Colonic mucosa (tissue), 4 donors: ENCODE measurements at regions not wholly inside any gene's neighbourhood (a gene's known extent, or its start where the extent isn't known, plus 50 kb on each side); places are given as distances from the start of the nearest gene placed in this dataset.

Source experiments
- DNase-seq: peaks from one replicate; pipeline ENCODE4 v3.0.0-alpha.2; 2020
- H3K27ac ChIP-seq: fragments of 200-600 bp; one replicate; pipeline ENCODE4 v1.8.0; 2021
- H3K27me3 ChIP-seq: fragments of 200-600 bp; one replicate; pipeline ENCODE4 v1.8.0; 2021
- H3K36me3 ChIP-seq: fragments of 200-600 bp; one replicate; pipeline ENCODE4 v1.8.0; 2021
- H3K4me1 ChIP-seq: fragments of 200-600 bp; one replicate; pipeline ENCODE4 v1.8.0; 2021; ENCODE audit warnings: mild to moderate bottlenecking
- H3K4me3 ChIP-seq: fragments of 200-600 bp; one replicate; pipeline ENCODE4 v1.8.0; 2021
- H3K9ac ChIP-seq, 2 donors: one replicate each; pipeline ENCODE4 v1.7.0; 2013; ENCODE audit warnings: control low read depth in 2 of 2, low read depth in 2 of 2, low read length in 2 of 2
- H3K9me3 ChIP-seq: fragments of 200-600 bp; one replicate; pipeline ENCODE4 v1.8.0; 2021
- CTCF ChIP-seq: fragments of 200-600 bp; IDR thresholded peaks from one replicate; pipeline ENCODE4 v1.8.0; 2022; ENCODE audit warnings: antibody characterized with exemption, mild to moderate bottlenecking
- intact Hi-C: fragments of 100-400 bp; cut with DNase I; formaldehyde crosslinking; loops from one replicate; pipeline ENCODE4 v1.14.1; 2022
- donor health status: healthy.
- donor health status: DM: no; HTN: no; CAD: no.
- donor health status: DM: no; HTN: no; CAD: no.

- H3K9me3 ChIP-seq = no peaks in the 10 kb centered on the region
- H3K27me3 ChIP-seq = no peaks in the 10 kb centered on the region
- peak overlapping the region; percentile 42 for H3K27ac ChIP-seq
- no peak for DNase-seq
- no peak overlapping the region for H3K4me3 ChIP-seq
- no peak for TF ChIP-seq CTCF
- intact Hi-C loops = no loop called here
- H3K36me3 ChIP-seq = no peaks in the 10 kb centered on the region
- H3K4me1 ChIP-seq = peaks cover 8% of the 10 kb centered on the region
- H3K9ac ChIP-seq = no peak overlapping the region
Measured at GRCh38 chr15:62874959-62875625, 167.5 kb upstream of the TPM1 start.

- DNase-seq = no peak
- H3K9me3 ChIP-seq = no peaks in the 10 kb centered on the region
- intact Hi-C loops = no loop called here
- no peak for TF ChIP-seq CTCF
- H3K27ac ChIP-seq = no peak overlapping the region
- H3K36me3 ChIP-seq = no peaks in the 10 kb centered on the region
- peaks cover 8% of the 10 kb centered on the region for H3K4me1 ChIP-seq
- no peaks in the 10 kb centered on the region for H3K27me3 ChIP-seq
- no peak overlapping the region for H3K9ac ChIP-seq
- no peak overlapping the region for H3K4me3 ChIP-seq
Measured at GRCh38 chr15:62875626-62876021, 166.9 kb upstream of the TPM1 start.

- intact Hi-C loops = no loop called here
Measured at GRCh38 chr15:62877276-62877857, 165.2 kb upstream of the TPM1 start.

GRCh38 chr15:62878070-62878469, 164.5 kb upstream of the TPM1 start:
- no peaks in the 10 kb centered on the region for H3K4me1 ChIP-seq
- no peak overlapping the region for H3K9ac ChIP-seq
- no peak for TF ChIP-seq CTCF
- no peaks in the 10 kb centered on the region for H3K36me3 ChIP-seq
- H3K9me3 ChIP-seq = no peaks in the 10 kb centered on the region
- intact Hi-C loops = no loop called here
- no peak overlapping the region for H3K4me3 ChIP-seq
- no peak for DNase-seq
- no peak overlapping the region for H3K27ac ChIP-seq
- no peaks in the 10 kb centered on the region for H3K27me3 ChIP-seq

More at GRCh38 chr15:62877276-62877857, 165.2 kb upstream of the TPM1 start:
- no peak overlapping the region for H3K4me3 ChIP-seq
- TF ChIP-seq CTCF = no peak
- H3K27me3 ChIP-seq = no peaks in the 10 kb centered on the region
- no peaks in the 10 kb centered on the region for H3K4me1 ChIP-seq
- no peak overlapping the region for H3K27ac ChIP-seq
- DNase-seq = no peak
- no peak overlapping the region for H3K9ac ChIP-seq
- H3K36me3 ChIP-seq = no peaks in the 10 kb centered on the region
- no peaks in the 10 kb centered on the region for H3K9me3 ChIP-seq

GRCh38 chr15:62879770-62880169, 162.8 kb upstream of the TPM1 start:
- H3K4me1 ChIP-seq = no peaks in the 10 kb centered on the region

More at GRCh38 chr15:62879770-62880169, 162.8 kb upstream of the TPM1 start:
- no peaks in the 10 kb centered on the region for H3K9me3 ChIP-seq
- no peak overlapping the region for H3K9ac ChIP-seq
- H3K36me3 ChIP-seq = no peaks in the 10 kb centered on the region
- no peak overlapping the region for H3K4me3 ChIP-seq
- H3K27ac ChIP-seq = no peak overlapping the region
- no peak for TF ChIP-seq CTCF
- no peak for DNase-seq
- intact Hi-C loops = no loop called here
- H3K27me3 ChIP-seq = no peaks in the 10 kb centered on the region
